ENCODE measurements at regions not wholly inside any gene's neighbourhood (a gene's known extent, or its start where the extent isn't known, plus 50 kb on each side); places are given as distances from the start of the nearest gene placed in this dataset.

DNA sequence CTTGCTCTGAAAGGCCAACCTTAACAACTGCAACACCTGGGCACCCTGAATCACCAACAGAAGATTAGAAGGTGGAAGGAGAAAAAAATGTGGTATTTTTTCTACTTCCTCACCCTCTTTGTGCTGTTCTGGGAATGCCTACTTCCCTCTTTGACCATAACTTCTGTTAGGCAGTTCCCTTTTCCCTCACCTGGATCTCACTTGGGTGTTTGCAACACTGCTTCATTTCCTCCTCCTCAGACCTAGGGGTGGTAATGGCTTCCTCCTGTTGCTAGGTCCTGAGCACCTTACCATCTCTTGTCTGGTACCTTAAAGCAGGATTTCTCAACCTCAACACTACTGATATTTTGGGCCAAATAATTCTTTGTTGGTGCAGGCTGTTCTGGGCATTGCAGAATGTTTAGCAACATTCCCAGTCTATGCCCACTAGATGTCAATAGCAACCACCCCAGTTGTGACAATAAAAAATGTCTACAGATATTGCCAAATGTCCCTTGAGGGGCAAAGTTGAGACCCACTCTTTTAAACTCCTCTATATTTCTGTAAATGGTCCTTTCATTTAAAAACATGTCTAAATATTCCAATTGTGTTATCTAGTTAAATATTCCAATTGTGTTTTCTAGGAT lies 300.0 kb upstream of the VLDLR start:
- TF ChIP-seq POLR2A (IDR thresholded peaks at IDR 0.05; ENCODE audit: low read depth, low read length) (no peak), POLR2AphosphoS5 (IDR thresholded peaks at IDR 0.05; ENCODE audit: low read depth, low read length) (no peak), TAF1 (IDR thresholded peaks at IDR 0.05; ENCODE audit: borderline replicate concordance, low read depth, low read length) (no peak)
